ENCODE measurements at regions not wholly inside any gene's neighbourhood (a gene's known extent, or its start where the extent isn't known, plus 50 kb on each side); places are given as distances from the start of the nearest gene placed in this dataset.
"Not testable (repeated sequence)": the region's sequence is repeated elsewhere in the genome, so short reads cannot be mapped to it uniquely, and the experiment has no call there.

DNA sequence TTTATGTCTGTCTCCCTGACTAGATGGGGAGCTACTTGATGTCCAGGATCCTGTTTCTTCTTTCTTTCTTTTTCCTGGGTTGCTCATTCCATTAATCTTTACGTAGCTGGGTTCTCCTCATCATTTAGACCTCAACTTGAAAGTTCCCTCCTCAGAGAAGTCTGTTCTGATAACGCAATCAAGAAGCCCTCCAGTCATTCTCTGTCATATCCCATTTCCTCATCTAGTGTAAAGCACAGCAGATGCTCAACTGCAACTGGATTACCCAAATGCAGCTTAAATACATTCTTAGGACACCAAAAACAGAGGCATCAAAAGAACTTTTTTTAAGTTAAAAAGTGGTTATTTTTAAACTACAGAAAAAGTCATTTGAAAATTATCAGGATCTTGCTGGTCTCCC, 51.7 kb upstream of the ST3GAL6 start:
- Histone ChIP-seq H3K9me3 (no peaks in the 10 kb centered on the region), H3K4me1 (no peaks in the 10 kb centered on the region), H3K27me3 (no peaks in the 10 kb centered on the region), H3K36me3 (no peaks in the 10 kb centered on the region), H3K27ac (no peak overlapping the region), H3K4me3 (no peak overlapping the region)
- DNase-seq: no peak
- TF ChIP-seq, protein P1, sequence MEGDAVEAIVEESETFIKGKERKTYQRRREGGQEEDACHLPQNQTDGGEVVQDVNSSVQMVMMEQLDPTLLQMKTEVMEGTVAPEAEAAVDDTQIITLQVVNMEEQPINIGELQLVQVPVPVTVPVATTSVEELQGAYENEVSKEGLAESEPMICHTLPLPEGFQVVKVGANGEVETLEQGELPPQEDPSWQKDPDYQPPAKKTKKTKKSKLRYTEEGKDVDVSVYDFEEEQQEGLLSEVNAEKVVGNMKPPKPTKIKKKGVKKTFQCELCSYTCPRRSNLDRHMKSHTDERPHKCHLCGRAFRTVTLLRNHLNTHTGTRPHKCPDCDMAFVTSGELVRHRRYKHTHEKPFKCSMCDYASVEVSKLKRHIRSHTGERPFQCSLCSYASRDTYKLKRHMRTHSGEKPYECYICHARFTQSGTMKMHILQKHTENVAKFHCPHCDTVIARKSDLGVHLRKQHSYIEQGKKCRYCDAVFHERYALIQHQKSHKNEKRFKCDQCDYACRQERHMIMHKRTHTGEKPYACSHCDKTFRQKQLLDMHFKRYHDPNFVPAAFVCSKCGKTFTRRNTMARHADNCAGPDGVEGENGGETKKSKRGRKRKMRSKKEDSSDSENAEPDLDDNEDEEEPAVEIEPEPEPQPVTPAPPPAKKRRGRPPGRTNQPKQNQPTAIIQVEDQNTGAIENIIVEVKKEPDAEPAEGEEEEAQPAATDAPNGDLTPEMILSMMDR (IDR thresholded peaks at IDR 0.05): no peak
- intact Hi-C loops (cut with DNase I; ENCODE audit: low total_unique reads): no loop called here

GRCh38 chr3:98712726-98713125, 50.4 kb upstream of the ST3GAL6 start:
- TF ChIP-seq, protein P1 (IDR thresholded peaks at IDR 0.05): no peak
- H3K36me3 ChIP-seq: no peaks in the 10 kb centered on the region
- H3K9me3 ChIP-seq: no peaks in the 10 kb centered on the region
- no peaks in the 10 kb centered on the region for H3K4me1 ChIP-seq
- intact Hi-C loops (cut with DNase I; ENCODE audit: low total_unique reads): no loop called here
- H3K27me3 ChIP-seq: no peaks in the 10 kb centered on the region
- H3K4me3 ChIP-seq: no peak overlapping the region
- no peak overlapping the region for H3K27ac ChIP-seq
- DNase-seq: no peak

- H3K4me3 ChIP-seq; intact Hi-C loops (cut with DNase I; ENCODE audit: low total_unique reads); H3K27ac ChIP-seq; H3K36me3 ChIP-seq; H3K9me3 ChIP-seq; H3K27me3 ChIP-seq; DNase-seq; H3K4me1 ChIP-seq: not testable (repeated sequence)
Observed at GRCh38 chr3:98713332-98713731, 49.8 kb upstream of the ST3GAL6 start.
